ENCODE measurements at regions not wholly inside any gene's neighbourhood (a gene's known extent, or its start where the extent isn't known, plus 50 kb on each side); places are given as distances from the start of the nearest gene placed in this dataset.

DNA sequence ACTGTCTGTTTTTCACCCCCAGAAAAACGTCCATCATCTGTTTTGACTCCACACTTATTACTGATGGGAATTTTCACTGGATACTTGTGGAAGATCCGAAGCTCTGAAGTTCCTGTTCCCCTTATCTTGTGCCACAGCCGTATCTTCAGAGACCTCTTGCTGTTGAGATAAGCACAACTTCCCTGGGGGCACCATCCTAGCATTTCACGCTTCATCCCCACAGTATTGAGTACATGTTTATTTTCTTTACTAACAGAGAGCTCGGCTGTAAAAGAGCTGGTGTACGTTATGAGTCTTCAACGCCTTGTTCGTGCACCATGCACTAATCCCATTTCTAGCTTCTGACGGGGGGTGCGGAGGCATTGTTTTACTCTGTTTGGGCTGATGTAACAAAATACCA is 813.6 kb upstream of the EEF2KMT start:
- TF ChIP-seq, protein P1, sequence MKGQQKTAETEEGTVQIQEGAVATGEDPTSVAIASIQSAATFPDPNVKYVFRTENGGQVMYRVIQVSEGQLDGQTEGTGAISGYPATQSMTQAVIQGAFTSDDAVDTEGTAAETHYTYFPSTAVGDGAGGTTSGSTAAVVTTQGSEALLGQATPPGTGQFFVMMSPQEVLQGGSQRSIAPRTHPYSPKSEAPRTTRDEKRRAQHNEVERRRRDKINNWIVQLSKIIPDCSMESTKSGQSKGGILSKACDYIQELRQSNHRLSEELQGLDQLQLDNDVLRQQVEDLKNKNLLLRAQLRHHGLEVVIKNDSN (IDR thresholded peaks at IDR 0.05) = no peak

DNA sequence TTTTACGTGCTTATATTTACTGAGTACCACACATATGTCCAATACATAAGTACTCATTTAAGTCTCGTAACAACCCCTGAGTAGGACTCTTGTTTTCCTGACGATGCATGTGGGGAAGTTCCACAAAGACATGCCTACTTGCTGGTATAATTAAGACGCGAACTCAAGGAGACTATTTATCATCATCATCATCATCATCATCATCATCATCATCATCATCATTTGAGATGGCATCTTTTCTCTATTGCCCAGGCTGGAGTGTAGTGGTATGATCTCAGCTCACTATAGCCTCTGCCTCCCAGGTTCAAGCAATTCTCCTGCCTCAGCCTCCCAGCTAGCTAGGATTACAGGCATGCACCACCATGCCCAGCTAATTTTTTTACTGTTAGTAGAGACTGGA is 809.9 kb upstream of the EEF2KMT start:
- TF ChIP-seq, protein P1 (IDR thresholded peaks at IDR 0.05) = no peak
- TF ChIP-seq YY1 (IDR thresholded peaks at IDR 0.05; ENCODE audit: low read depth) = no peak
- no peak for TF ChIP-seq TCF12 (IDR thresholded peaks at IDR 0.05; ENCODE audit: low read depth)
- no peak for TF ChIP-seq TAF1 (IDR thresholded peaks at IDR 0.05; ENCODE audit: low read depth)
- no peak for TF ChIP-seq FOXM1 (IDR thresholded peaks at IDR 0.05; ENCODE audit: borderline replicate concordance, low read depth)
- TF ChIP-seq, protein P2, sequence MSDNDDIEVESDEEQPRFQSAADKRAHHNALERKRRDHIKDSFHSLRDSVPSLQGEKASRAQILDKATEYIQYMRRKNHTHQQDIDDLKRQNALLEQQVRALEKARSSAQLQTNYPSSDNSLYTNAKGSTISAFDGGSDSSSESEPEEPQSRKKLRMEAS (IDR thresholded peaks at IDR 0.05) = no peak
- TF ChIP-seq RAD21 (IDR thresholded peaks at IDR 0.05; ENCODE audit: low read depth) = no peak
- no peak for TF ChIP-seq EP300 (IDR thresholded peaks at IDR 0.05; ENCODE audit: borderline replicate concordance)
- TF ChIP-seq NFIC (IDR thresholded peaks at IDR 0.05) = no peak
- no peak for TF ChIP-seq TEAD4 (IDR thresholded peaks at IDR 0.05)
- TF ChIP-seq, protein P3, sequence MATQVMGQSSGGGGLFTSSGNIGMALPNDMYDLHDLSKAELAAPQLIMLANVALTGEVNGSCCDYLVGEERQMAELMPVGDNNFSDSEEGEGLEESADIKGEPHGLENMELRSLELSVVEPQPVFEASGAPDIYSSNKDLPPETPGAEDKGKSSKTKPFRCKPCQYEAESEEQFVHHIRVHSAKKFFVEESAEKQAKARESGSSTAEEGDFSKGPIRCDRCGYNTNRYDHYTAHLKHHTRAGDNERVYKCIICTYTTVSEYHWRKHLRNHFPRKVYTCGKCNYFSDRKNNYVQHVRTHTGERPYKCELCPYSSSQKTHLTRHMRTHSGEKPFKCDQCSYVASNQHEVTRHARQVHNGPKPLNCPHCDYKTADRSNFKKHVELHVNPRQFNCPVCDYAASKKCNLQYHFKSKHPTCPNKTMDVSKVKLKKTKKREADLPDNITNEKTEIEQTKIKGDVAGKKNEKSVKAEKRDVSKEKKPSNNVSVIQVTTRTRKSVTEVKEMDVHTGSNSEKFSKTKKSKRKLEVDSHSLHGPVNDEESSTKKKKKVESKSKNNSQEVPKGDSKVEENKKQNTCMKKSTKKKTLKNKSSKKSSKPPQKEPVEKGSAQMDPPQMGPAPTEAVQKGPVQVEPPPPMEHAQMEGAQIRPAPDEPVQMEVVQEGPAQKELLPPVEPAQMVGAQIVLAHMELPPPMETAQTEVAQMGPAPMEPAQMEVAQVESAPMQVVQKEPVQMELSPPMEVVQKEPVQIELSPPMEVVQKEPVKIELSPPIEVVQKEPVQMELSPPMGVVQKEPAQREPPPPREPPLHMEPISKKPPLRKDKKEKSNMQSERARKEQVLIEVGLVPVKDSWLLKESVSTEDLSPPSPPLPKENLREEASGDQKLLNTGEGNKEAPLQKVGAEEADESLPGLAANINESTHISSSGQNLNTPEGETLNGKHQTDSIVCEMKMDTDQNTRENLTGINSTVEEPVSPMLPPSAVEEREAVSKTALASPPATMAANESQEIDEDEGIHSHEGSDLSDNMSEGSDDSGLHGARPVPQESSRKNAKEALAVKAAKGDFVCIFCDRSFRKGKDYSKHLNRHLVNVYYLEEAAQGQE (IDR thresholded peaks at IDR 0.05; ENCODE audit: low read depth) = no peak
- no peak for TF ChIP-seq CEBPB (IDR thresholded peaks at IDR 0.05)
- no peak for TF ChIP-seq ZBTB7A (IDR thresholded peaks at IDR 0.05; ENCODE audit: low read depth)
- no peak for TF ChIP-seq CREB1 (IDR thresholded peaks at IDR 0.05; ENCODE audit: low read depth)
- no peak for TF ChIP-seq EGR1 (IDR thresholded peaks at IDR 0.05)

DNA sequence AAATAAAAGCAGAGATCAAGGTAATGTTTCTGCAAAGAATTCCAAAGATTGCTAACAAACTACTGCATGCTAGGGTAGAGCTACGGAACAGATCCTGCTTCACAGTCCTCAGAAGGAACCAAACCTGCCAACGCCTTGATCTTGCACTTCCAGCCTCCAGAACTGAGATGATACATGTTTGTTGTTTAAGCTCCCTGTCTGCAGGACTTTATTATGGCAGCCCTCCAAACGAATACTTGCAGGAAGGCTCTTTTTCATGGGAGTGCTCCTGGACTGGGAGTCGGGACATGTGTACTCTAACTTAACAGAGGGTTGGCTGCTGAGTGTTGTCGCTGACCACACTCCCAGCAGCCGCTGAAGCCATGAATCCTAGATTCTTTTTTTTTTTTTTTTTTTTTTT is 808.8 kb upstream of the EEF2KMT start:
- TF ChIP-seq TAF1 (IDR thresholded peaks at IDR 0.05; ENCODE audit: low read depth) = no peak
- no peak for TF ChIP-seq CEBPB (IDR thresholded peaks at IDR 0.05)
- TF ChIP-seq, protein P2 (IDR thresholded peaks at IDR 0.05) = no peak
- TF ChIP-seq ZBTB7A (IDR thresholded peaks at IDR 0.05; ENCODE audit: low read depth) = no peak
- TF ChIP-seq, protein P1 (IDR thresholded peaks at IDR 0.05) = no peak
- no peak for TF ChIP-seq EP300 (IDR thresholded peaks at IDR 0.05; ENCODE audit: borderline replicate concordance)
- no peak for TF ChIP-seq YY1 (IDR thresholded peaks at IDR 0.05; ENCODE audit: low read depth)
- TF ChIP-seq FOXM1 (IDR thresholded peaks at IDR 0.05; ENCODE audit: borderline replicate concordance, low read depth) = no peak
- TF ChIP-seq, protein P3 (IDR thresholded peaks at IDR 0.05; ENCODE audit: low read depth) = no peak
- no peak for TF ChIP-seq RAD21 (IDR thresholded peaks at IDR 0.05; ENCODE audit: low read depth)
- no peak for TF ChIP-seq NFIC (IDR thresholded peaks at IDR 0.05)
- no peak for TF ChIP-seq EGR1 (IDR thresholded peaks at IDR 0.05)
- TF ChIP-seq CREB1 (IDR thresholded peaks at IDR 0.05; ENCODE audit: low read depth) = no peak
- no peak for TF ChIP-seq TEAD4 (IDR thresholded peaks at IDR 0.05)
- no peak for TF ChIP-seq TCF12 (IDR thresholded peaks at IDR 0.05; ENCODE audit: low read depth)

DNA sequence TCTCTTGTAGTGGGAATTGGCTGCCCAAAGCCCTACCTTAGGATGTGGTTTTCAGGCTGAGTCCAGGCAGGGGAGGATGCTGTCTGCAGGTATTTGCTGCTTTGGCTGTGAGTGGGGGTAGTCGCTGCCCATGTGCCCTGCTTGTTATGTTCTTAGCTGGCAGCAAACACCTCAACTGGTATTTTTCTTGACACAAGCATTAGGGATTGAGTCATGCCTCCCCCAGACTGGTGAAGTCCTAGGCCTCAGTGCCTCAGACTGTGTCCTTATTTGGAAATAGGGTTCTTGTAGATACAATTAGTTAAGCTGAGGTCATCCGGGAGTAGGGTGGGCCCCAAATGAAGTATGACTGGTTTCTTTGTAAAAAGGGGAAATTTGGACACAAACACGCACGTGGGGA is 808.3 kb upstream of the EEF2KMT start:
- no peak for TF ChIP-seq CREB1 (IDR thresholded peaks at IDR 0.05; ENCODE audit: low read depth)
- TF ChIP-seq, protein P3 (IDR thresholded peaks at IDR 0.05; ENCODE audit: low read depth) = no peak
- no peak for TF ChIP-seq TAF1 (IDR thresholded peaks at IDR 0.05; ENCODE audit: low read depth)
- no peak for TF ChIP-seq NFIC (IDR thresholded peaks at IDR 0.05)
- no peak for TF ChIP-seq RAD21 (IDR thresholded peaks at IDR 0.05; ENCODE audit: low read depth)
- TF ChIP-seq TEAD4 (IDR thresholded peaks at IDR 0.05) = no peak
- TF ChIP-seq, protein P2 (IDR thresholded peaks at IDR 0.05) = no peak
- no peak for TF ChIP-seq YY1 (IDR thresholded peaks at IDR 0.05; ENCODE audit: low read depth)
- TF ChIP-seq, protein P1 (IDR thresholded peaks at IDR 0.05) = no peak
- TF ChIP-seq CEBPB (IDR thresholded peaks at IDR 0.05) = no peak
- no peak for TF ChIP-seq EP300 (IDR thresholded peaks at IDR 0.05; ENCODE audit: borderline replicate concordance)
- TF ChIP-seq EGR1 (IDR thresholded peaks at IDR 0.05) = no peak
- no peak for TF ChIP-seq TCF12 (IDR thresholded peaks at IDR 0.05; ENCODE audit: low read depth)
- no peak for TF ChIP-seq ZBTB7A (IDR thresholded peaks at IDR 0.05; ENCODE audit: low read depth)
- no peak for TF ChIP-seq FOXM1 (IDR thresholded peaks at IDR 0.05; ENCODE audit: borderline replicate concordance, low read depth)

All from Ishikawa (cell line).